ENCODE measurements at regions not wholly inside any gene's neighbourhood (a gene's known extent, or its start where the extent isn't known, plus 50 kb on each side); places are given as distances from the start of the nearest gene placed in this dataset.
"Not testable (repeated sequence)": the region's sequence is repeated elsewhere in the genome, so short reads cannot be mapped to it uniquely, and the experiment has no call there.

DNA sequence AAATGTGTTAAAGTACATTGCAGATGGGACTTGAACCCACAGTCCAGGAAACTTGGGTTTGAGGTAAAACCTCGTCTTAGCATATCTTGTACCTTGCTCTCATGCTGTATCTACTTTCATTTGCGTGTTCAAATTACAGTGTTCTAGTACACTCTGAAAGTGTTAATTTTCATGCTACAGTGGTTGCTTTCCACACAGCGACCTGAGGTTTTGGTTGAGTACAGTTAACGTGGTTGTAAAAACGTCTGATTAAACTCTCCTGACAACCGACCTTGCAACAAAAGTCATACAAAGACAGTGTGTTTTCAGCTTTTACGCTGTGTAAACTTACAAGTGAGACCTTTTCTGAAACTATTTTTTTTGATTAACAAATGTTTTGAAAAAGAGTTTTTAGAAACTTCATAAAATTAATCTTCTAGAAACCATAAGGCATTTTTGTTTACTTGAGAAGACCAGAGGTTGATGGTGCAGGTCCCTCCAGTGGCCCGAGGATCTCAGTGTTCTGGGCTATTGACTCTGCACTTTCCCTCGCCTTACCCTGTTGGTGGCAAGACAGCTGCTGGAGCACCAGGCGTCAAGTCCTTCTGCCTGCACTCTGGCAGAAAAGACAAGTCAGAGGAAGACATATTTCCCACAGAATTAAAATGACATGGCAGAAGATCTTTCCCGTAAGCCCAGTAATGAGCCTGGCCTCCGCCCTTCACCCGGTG is 334.0 kb downstream of the THBS2 start:
- TF ChIP-seq NFRKB (IDR thresholded peaks at IDR 0.05): no peak
- ChIA-PET CTCF (no interaction called here), POLR2A (no interaction called here)
- DNase-seq (ENCODE audit: extremely low spot score): no peak

DNA sequence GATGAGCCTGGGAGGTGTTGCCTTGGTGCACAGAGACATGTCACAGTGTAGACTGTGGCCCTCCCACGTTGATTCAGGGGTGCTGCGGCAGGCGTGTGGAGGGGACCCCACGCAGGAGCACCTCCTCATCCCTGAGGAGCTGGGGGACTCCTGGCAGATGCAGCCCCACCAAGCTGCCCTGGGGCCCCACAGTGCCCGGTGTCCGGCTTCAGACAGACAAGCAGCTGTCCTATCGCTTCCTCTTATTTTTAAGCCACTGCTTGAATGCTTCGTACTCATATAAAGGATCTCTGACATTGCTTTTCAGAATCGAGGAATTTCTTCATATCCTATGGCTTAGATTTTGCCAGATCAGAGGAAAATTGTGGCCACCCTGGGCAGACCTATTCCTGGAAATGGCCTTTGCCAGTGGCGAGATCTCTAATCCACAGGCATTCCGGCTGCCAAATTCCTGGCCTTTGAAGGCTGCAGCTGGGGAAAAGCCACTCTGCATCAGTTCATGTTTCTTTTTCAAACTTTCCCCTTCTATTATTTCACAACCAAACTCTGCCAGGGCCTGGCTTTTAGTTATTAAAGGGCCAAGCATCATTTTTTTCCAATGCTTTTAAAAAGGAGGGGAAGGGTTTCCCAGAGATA is 337.0 kb downstream of the THBS2 start:
- ChIA-PET POLR2A (no interaction called here), CTCF (no interaction called here)
- no peak for TF ChIP-seq ARNT (IDR thresholded peaks at IDR 0.05)
- no peak for TF ChIP-seq ELF4 (IDR thresholded peaks at IDR 0.05)
- TF ChIP-seq TARDBP (IDR thresholded peaks at IDR 0.05): no peak
- TF ChIP-seq, protein P1, sequence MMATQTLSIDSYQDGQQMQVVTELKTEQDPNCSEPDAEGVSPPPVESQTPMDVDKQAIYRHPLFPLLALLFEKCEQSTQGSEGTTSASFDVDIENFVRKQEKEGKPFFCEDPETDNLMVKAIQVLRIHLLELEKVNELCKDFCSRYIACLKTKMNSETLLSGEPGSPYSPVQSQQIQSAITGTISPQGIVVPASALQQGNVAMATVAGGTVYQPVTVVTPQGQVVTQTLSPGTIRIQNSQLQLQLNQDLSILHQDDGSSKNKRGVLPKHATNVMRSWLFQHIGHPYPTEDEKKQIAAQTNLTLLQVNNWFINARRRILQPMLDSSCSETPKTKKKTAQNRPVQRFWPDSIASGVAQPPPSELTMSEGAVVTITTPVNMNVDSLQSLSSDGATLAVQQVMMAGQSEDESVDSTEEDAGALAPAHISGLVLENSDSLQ (IDR thresholded peaks at IDR 0.05): no peak
- TF ChIP-seq SUZ12 (IDR thresholded peaks at IDR 0.05): no peak
- no peak for TF ChIP-seq LEF1 (IDR thresholded peaks at IDR 0.05; ENCODE audit: borderline replicate concordance)
- no peak for DNase-seq (ENCODE audit: extremely low spot score)

GRCh38 chr6:168915855-168916254 is 337.8 kb downstream of the THBS2 start:
- TF ChIP-seq SUZ12 (IDR thresholded peaks at IDR 0.05) (no peak), ZNF384 (IDR thresholded peaks at IDR 0.05) (no peak), NFRKB (IDR thresholded peaks at IDR 0.05) (no peak), FOXA1 (IDR thresholded peaks at IDR 0.05) (no peak), SP1 (IDR thresholded peaks at IDR 0.05) (no peak), L3MBTL2 (conservative IDR thresholded peaks at IDR 0.05) (no peak), ELF4 (IDR thresholded peaks at IDR 0.05) (no peak)
- ChIA-PET POLR2A (no interaction called here), CTCF (no interaction called here)
- no peak for DNase-seq (ENCODE audit: extremely low spot score)

- CTCF ChIA-PET: no interaction called here
- POLR2A ChIA-PET: no interaction called here
- no peak for TF ChIP-seq HDGF (IDR thresholded peaks at IDR 0.05; ENCODE audit: borderline replicate concordance)
- no peak for TF ChIP-seq ELF4 (IDR thresholded peaks at IDR 0.05)
- TF ChIP-seq SUZ12 (IDR thresholded peaks at IDR 0.05): no peak
- TF ChIP-seq FOXM1 (IDR thresholded peaks at IDR 0.05; ENCODE audit: borderline replicate concordance): no peak
- no peak for TF ChIP-seq ARNT (IDR thresholded peaks at IDR 0.05)
- TF ChIP-seq TARDBP (IDR thresholded peaks at IDR 0.05): no peak
- no peak for TF ChIP-seq LEF1 (IDR thresholded peaks at IDR 0.05; ENCODE audit: borderline replicate concordance)
- no peak for TF ChIP-seq ZNF384 (IDR thresholded peaks at IDR 0.05)
- TF ChIP-seq, protein P1 (IDR thresholded peaks at IDR 0.05): no peak
- no peak for TF ChIP-seq L3MBTL2 (conservative IDR thresholded peaks at IDR 0.05)
- TF ChIP-seq SP1 (IDR thresholded peaks at IDR 0.05): no peak
- no peak for TF ChIP-seq CTBP1 (IDR thresholded peaks at IDR 0.05; ENCODE audit: borderline replicate concordance)
- no peak for TF ChIP-seq FOXK2 (IDR thresholded peaks at IDR 0.05)
- TF ChIP-seq BHLHE40 (IDR thresholded peaks at IDR 0.05; ENCODE audit: borderline replicate concordance): no peak
- no peak for TF ChIP-seq NFRKB (IDR thresholded peaks at IDR 0.05)
Measured at GRCh38 chr6:168915242-168915641, 338.4 kb downstream of the THBS2 start.

GRCh38 chr6:168913866-168914469 is 339.7 kb downstream of the THBS2 start:
- POLR2A ChIA-PET: no interaction called here
- TF ChIP-seq HDGF (IDR thresholded peaks at IDR 0.05; ENCODE audit: borderline replicate concordance): no peak
- DNase-seq (ENCODE audit: extremely low spot score): no peak
- CTCF ChIA-PET: no interaction called here

More at GRCh38 chr6:168915242-168915641, 338.4 kb downstream of the THBS2 start:
- no peak for DNase-seq (ENCODE audit: extremely low spot score)

GRCh38 chr6:168913231-168913865 is 340.3 kb downstream of the THBS2 start:
- CTCF ChIA-PET; DNase-seq (ENCODE audit: extremely low spot score); POLR2A ChIA-PET: not testable (repeated sequence)

DNA sequence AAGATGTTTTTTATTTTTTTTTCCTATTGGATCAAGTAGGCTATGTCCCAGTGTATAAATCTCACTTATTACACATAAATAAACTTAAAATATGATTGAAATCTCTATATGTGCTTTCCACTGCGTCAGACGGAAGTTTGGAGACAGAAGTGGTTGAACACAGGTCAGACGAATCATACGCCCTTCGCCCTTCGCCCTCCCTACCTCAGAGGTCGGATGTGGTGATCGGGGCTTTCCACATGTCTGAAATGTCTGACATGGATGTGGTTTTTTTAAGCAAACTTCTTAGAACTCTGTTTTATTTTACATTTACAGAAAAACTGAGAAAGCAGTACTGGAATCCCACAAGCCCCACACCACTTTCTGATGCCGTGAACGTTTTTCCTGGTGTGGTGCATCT is 344.4 kb downstream of the THBS2 start:
- DNase-seq (ENCODE audit: extremely low spot score): no peak
- ChIA-PET POLR2A (no interaction called here), CTCF (no interaction called here)
- TF ChIP-seq SUZ12 (IDR thresholded peaks at IDR 0.05): no peak
- TF ChIP-seq, protein P1 (IDR thresholded peaks at IDR 0.05): no peak
- TF ChIP-seq CTBP1 (IDR thresholded peaks at IDR 0.05; ENCODE audit: borderline replicate concordance): no peak
- TF ChIP-seq SP1 (IDR thresholded peaks at IDR 0.05): no peak
- no peak for TF ChIP-seq ZNF384 (IDR thresholded peaks at IDR 0.05)
- TF ChIP-seq ELF4 (IDR thresholded peaks at IDR 0.05): no peak
- no peak for TF ChIP-seq NFRKB (IDR thresholded peaks at IDR 0.05)
